ENCODE measurements at regions not wholly inside any gene's neighbourhood (a gene's known extent, or its start where the extent isn't known, plus 50 kb on each side); places are given as distances from the start of the nearest gene placed in this dataset.

DNA sequence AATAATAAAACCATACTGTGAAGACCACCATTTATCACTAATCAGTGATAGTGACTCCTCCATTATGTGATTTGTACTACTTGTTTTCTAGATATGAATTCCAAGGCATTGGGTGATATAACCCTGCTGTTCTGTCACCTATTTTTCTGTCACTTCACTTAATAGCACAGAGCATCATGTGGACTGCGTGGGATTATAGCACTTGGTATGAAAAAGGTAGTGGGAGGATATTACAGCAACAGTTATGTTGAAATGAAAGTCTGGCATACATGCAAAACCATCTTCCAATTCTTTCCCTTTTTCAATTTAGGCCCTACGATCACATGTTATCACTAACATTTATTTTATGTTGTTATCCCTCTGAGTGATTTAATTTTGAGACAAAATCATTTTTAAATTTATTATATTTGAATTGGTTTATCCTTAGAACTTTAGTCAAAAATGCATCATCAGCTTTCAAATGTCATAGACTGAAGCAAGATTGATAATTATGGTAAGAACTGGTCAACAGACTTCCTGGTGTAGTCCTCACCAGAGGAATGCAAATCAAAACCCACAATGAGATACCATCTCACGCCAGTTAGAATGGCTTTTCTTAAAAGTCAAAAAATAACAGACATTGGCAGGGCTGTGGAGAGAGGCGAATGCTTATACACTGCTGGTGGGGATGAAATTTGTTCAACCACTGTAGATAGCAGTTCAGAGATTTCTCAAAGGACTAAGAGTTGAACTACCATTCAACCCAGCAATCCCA, 242.6 kb downstream of the IKZF2 start (continued):
- no peak for TF ChIP-seq FOXM1 (IDR thresholded peaks at IDR 0.05; ENCODE audit: low read depth, low read length)

DNA sequence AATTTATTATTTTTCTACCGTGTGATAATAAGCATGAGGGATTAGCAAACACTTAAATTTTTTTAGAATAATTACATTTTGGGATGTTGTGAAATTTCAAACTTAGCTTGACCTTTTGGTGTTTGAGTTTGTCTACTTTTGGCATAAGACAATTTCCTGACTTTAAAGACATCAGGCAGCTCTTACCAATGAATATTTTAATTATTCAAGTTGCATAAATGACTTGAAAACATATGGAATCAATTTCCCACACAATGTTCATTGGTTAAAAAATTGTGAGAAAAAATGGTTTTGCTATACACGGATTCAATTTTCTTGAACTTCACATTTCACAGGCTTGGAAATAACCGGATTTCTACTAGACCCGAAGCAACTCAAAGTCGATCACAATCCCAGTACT, 243.4 kb downstream of the IKZF2 start:
- Histone ChIP-seq H3K9ac (ENCODE audit: control insufficient read depth, insufficient read depth, low read length) (no peak overlapping the region), H3K27me3 (replicated peaks in 1 of 2; ENCODE audit: control insufficient read depth in 2 of 2, insufficient read depth in 2 of 2, low read length in 1 of 2) (no peaks in the 10 kb centered on the region), H3K27ac (ENCODE audit: control insufficient read depth, insufficient read depth) (no peak overlapping the region), H3K4me1 (ENCODE audit: control insufficient read depth, insufficient read depth, low read length) (peaks cover 8% of the 10 kb centered on the region), H3K9me3 (replicated peaks; ENCODE audit: control insufficient read depth, insufficient read depth, low read length) (no peaks in the 10 kb centered on the region; the same call in 1 of the 3 replicates), H3K79me2 (ENCODE audit: control insufficient read depth, insufficient read depth, low read length) (no peaks in the 10 kb centered on the region), H3K36me3 (ENCODE audit: control insufficient read depth in 2 of 2, insufficient read depth in 2 of 2, low read length in 1 of 2) (no peaks in the 10 kb centered on the region), H3K4me2 (ENCODE audit: control insufficient read depth, insufficient read depth) (no peak overlapping the region), H3K4me3 (no peak overlapping the region), H2AFZ (ENCODE audit: control insufficient read depth, low read depth, low read length) (no peak overlapping the region), H4K20me1 (ENCODE audit: control insufficient read depth, insufficient read depth) (no peaks in the 10 kb centered on the region)
- 82% methylated on average over 5 of the region's 5 CpGs for WGBS (ENCODE audit: insufficient coverage, insufficient replicate concordance, low lambda C conversion rate, missing lambda C conversion rate)
- SMC1A ChIA-PET (ENCODE audit: uncharacterized antibody, unreplicated experiment) = no interaction called here
- DNase-seq (ENCODE audit: low read depth, low spot score) (no peak), ATAC-seq (no peak), FAIRE-seq (no peak)
- POLR2A ChIA-PET = no interaction called here
- CTCF ChIA-PET = no interaction called here
- in situ Hi-C loops (cut with MboI) = no loop called here
- RAD21 ChIA-PET (ENCODE audit: unreplicated experiment) = no interaction called here
- intact Hi-C loops (cut with micrococcal nuclease; ENCODE audit: unreplicated experiment) = no loop called here
- no TSS peak for BruUV-seq (replicated peaks)
- TF ChIP-seq MEF2B (IDR thresholded peaks at IDR 0.05; ENCODE audit: partially characterized antibody, poor library complexity, severe bottlenecking) (no peak), POLR2A (IDR thresholded peaks at IDR 0.05; ENCODE audit: low read depth, low read length) (no peak), ASH2L (IDR thresholded peaks at IDR 0.05; ENCODE audit: borderline replicate concordance, low read depth) (no peak), PAX5 (IDR thresholded peaks at IDR 0.05; ENCODE audit: borderline replicate concordance, low read depth, low read length) (no peak), KDM1A (IDR thresholded peaks at IDR 0.05; ENCODE audit: borderline replicate concordance) (no peak), EP300 (IDR thresholded peaks at IDR 0.05; ENCODE audit: borderline replicate concordance in 1 of 2, control insufficient read depth in 1 of 2, low read depth in 2 of 2, low read length in 2 of 2) (no peak), TCF12 (IDR thresholded peaks at IDR 0.05; ENCODE audit: low read depth, low read length) (no peak), NR2C2 (IDR thresholded peaks at IDR 0.05; ENCODE audit: borderline replicate concordance, control insufficient read depth, insufficient read length, low read depth) (no peak), JUND (IDR thresholded peaks at IDR 0.05; ENCODE audit: low read depth, low read length) (no peak), ZNF592 (IDR thresholded peaks at IDR 0.05) (no peak), CHD2 (IDR thresholded peaks at IDR 0.05; ENCODE audit: borderline replicate concordance, low read depth, low read length) (no peak), RAD51 (IDR thresholded peaks at IDR 0.05) (no peak)
- TF ChIP-seq, protein P1, sequence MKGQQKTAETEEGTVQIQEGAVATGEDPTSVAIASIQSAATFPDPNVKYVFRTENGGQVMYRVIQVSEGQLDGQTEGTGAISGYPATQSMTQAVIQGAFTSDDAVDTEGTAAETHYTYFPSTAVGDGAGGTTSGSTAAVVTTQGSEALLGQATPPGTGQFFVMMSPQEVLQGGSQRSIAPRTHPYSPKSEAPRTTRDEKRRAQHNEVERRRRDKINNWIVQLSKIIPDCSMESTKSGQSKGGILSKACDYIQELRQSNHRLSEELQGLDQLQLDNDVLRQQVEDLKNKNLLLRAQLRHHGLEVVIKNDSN (IDR thresholded peaks at IDR 0.05; ENCODE audit: borderline replicate concordance, extremely low read length, insufficient read depth, low read depth, low read length) = no peak
- TF ChIP-seq, protein P2, sequence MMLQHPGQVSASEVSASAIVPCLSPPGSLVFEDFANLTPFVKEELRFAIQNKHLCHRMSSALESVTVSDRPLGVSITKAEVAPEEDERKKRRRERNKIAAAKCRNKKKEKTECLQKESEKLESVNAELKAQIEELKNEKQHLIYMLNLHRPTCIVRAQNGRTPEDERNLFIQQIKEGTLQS (IDR thresholded peaks at IDR 0.05; ENCODE audit: borderline replicate concordance, extremely low read depth, low read depth, low read length) = no peak

Measured in GM12878 (cell line).